Body of pancreas (tissue), 4 donors: ENCODE measurements at regions not wholly inside any gene's neighbourhood (a gene's known extent, or its start where the extent isn't known, plus 50 kb on each side); places are given as distances from the start of the nearest gene placed in this dataset.

Experiments used
- ATAC-seq: fragments of 150-250 bp; one replicate; pipeline ENCODE4 v1.9.1; 2016
- DNase-seq, 4 donors: peaks; one replicate each; pipeline ENCODE4 v3.0.0-alpha.2; 2019
- H3K27ac ChIP-seq, 4 donors: fragments of 200-600 bp; sonication (generic); 1 replicate in 3 of 4; 2 replicates in 1 of 4; pipeline versions ENCODE4 v1.5.1 to v1.6.1; 2016 to 2019; ENCODE audit warnings: mild to moderate bottlenecking in 1 of 4, mixed read lengths in 1 of 4, moderate library complexity in 1 of 4
- H3K27me3 ChIP-seq, 2 donors: fragments of 200-600 bp; sonication (generic); one replicate each; pipeline ENCODE4 v1.6.0; 2016; ENCODE audit warnings: mild to moderate bottlenecking in 1 of 2
- H3K36me3 ChIP-seq, 2 donors: fragments of 200-600 bp; sonication (generic); replicated peaks in 1 of 2; 2 replicates each; pipeline ENCODE4 v1.5.1; 2016; ENCODE audit warnings: low read depth in 2 of 2; ENCODE audit not compliant: insufficient read depth in 1 of 2
- H3K4me1 ChIP-seq: fragments of 200-600 bp; sonication (generic); one replicate; pipeline ENCODE4 v1.6.0; 2016
- H3K4me3 ChIP-seq, 2 donors: fragments of 200-600 bp; sonication (generic); 1 replicate in 1 of 2; 2 replicates in 1 of 2; pipeline ENCODE4 v1.5.1; 2016 to 2019
- H3K9me3 ChIP-seq, 3 donors: fragments of 200-600 bp; sonication (generic); 1 replicate in 2 of 3; 2 replicates in 1 of 3; pipeline ENCODE4 v1.5.1; 2016
- POLR2A ChIP-seq, 3 donors: fragments of 450-650 bp; IDR thresholded peaks; one replicate each; pipeline ENCODE4 v1.6.1; 2016; ENCODE audit warnings: antibody characterized with exemption in 3 of 3, mild to moderate bottlenecking in 2 of 3
- WGBS, 2 donors: methylation state at CpG; one replicate each; pipeline ENCODE4 v1.1.5; 2017; 5-methylcytosine and 5-hydroxymethylcytosine counted together
- intact Hi-C: fragments of 100-400 bp; cut with DNase I; formaldehyde crosslinking; loops from one replicate; pipeline ENCODE4 v1.15.1; 2023
- TF ChIP-seq, protein P1 (sequence below), 7 experiments: fragments of 450-650 bp in 4 of 7; fragments of 200-600 bp in 3 of 7; sonication (generic) in 3 of 7; IDR thresholded peaks; one replicate each; pipeline ENCODE4 v1.5.1; 2016 to 2019; ENCODE audit warnings: antibody characterized with exemption in 7 of 7

DNA sequence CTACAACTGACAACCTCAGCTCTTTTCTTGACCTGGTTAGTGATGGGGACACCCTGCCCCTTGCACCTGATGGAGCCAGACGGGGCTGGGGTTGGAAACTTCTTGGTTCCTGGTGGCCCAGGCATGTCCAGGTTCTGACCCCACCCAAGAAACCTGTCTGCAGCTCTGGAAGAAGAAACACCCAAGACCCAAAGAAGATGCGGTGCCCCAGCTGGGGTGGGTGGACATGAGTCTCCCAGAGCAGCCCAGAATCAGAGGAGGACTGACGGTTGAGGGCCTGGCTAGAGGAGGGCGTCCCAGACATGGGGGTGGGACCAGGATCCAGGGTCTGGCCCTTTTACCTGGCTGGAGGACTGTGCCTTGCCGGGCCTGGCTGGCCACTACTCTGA is 202.4 kb downstream of the GLRX3 start:
- no peaks in the 10 kb centered on the region for H3K4me1 ChIP-seq
- H3K27me3 ChIP-seq = no peaks in the 10 kb centered on the region
- H3K27ac ChIP-seq = no peak overlapping the region
- H3K36me3 ChIP-seq = no peaks in the 10 kb centered on the region
- DNase-seq (no peak), ATAC-seq (no peak)
- no peaks in the 10 kb centered on the region for H3K9me3 ChIP-seq
- no peak overlapping the region for H3K4me3 ChIP-seq
- 91 to 92% methylated on average over 5 of the region's 5 CpGs for WGBS, 2 donors
- intact Hi-C loops = no loop called here
- TF ChIP-seq, protein P1, sequence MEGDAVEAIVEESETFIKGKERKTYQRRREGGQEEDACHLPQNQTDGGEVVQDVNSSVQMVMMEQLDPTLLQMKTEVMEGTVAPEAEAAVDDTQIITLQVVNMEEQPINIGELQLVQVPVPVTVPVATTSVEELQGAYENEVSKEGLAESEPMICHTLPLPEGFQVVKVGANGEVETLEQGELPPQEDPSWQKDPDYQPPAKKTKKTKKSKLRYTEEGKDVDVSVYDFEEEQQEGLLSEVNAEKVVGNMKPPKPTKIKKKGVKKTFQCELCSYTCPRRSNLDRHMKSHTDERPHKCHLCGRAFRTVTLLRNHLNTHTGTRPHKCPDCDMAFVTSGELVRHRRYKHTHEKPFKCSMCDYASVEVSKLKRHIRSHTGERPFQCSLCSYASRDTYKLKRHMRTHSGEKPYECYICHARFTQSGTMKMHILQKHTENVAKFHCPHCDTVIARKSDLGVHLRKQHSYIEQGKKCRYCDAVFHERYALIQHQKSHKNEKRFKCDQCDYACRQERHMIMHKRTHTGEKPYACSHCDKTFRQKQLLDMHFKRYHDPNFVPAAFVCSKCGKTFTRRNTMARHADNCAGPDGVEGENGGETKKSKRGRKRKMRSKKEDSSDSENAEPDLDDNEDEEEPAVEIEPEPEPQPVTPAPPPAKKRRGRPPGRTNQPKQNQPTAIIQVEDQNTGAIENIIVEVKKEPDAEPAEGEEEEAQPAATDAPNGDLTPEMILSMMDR (IDR thresholded peaks at IDR 0.05) = no peak
- no peak for TF ChIP-seq POLR2A (IDR thresholded peaks at IDR 0.05)

DNA sequence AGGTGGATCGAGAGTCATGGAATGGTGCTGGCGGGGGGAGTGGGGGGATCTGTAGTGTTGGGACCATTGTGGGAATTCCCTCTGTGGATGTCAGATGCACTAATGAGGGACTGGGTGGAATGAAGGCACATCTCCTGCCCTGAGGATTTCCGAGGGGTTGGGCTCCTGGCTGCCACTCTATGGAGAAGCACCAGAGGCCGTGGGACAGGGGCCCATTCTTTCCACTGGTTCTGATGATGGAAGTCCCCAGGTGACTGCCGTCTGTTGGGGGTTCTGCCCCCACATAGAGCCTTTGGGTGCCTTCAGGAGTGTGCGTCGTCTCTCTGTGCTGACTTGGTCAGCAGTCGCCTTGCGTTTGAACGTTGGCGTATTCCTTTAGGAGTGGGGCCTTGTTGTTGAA is 202.9 kb downstream of the GLRX3 start:
- DNase-seq (no peak), ATAC-seq (no peak)
- H3K4me3 ChIP-seq = no peak overlapping the region
- no peak for TF ChIP-seq POLR2A (IDR thresholded peaks at IDR 0.05)
- TF ChIP-seq, protein P1 (IDR thresholded peaks at IDR 0.05) = no peak
- 79 to 84% methylated on average over 10 to 11 of the region's 11 CpGs for WGBS, 2 donors
- no peaks in the 10 kb centered on the region for H3K9me3 ChIP-seq
- intact Hi-C loops = no loop called here
- no peak overlapping the region for H3K27ac ChIP-seq
- H3K36me3 ChIP-seq = no peaks in the 10 kb centered on the region
- no peaks in the 10 kb centered on the region for H3K27me3 ChIP-seq
- H3K4me1 ChIP-seq = no peaks in the 10 kb centered on the region

DNA sequence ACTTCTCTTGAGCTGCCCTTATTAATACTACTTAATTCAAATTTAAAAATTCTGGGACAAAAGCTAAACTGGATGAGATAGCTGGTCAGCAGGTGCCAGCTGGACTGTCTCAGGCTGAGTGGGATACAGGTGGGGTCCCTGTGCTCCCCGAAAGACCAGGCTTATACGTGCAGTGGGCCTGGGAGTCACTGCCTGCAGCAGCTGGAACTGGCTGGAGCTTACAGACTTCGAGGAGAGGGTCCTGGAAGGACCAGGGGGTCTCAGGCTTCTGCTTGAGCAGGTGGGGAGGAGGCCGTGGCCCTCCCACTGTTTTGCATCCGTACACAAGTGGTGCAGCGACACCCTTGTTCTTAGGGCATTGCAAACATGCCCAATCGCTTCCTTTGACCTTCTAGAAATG is 203.7 kb downstream of the GLRX3 start:
- DNase-seq = no peak
- no peak overlapping the region for H3K27ac ChIP-seq

DNA sequence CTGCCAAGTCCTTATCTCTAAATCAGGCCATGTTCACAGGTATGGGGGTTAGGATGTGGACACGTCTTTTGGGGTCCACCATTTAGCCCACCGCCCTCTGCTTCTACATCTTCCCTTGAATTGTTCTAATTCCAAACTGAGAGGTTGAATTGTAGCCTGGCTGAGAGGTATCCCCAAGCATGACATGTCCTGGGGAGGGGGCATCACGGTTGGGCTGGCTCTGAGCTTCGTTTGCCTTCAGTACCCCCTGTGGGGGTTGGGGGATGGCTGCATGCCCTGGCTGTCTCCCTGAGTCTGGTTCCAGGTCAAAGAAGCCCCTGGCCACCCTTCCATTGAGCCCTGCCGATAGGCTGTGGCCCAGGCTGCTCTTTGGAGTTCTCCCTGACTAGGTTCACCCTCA is 204.6 kb downstream of the GLRX3 start:
- TF ChIP-seq, protein P1 (IDR thresholded peaks at IDR 0.05) = no peak
- no peak for TF ChIP-seq POLR2A (IDR thresholded peaks at IDR 0.05)
- no peaks in the 10 kb centered on the region for H3K4me1 ChIP-seq
- no peaks in the 10 kb centered on the region for H3K9me3 ChIP-seq
- H3K27me3 ChIP-seq = no peaks in the 10 kb centered on the region
- no peak for ATAC-seq
- no peaks in the 10 kb centered on the region for H3K36me3 ChIP-seq
- intact Hi-C loops = no loop called here
- H3K27ac ChIP-seq = no peak overlapping the region
- no peak for DNase-seq
- 41 to 59% methylated on average over 4 to 5 of the region's 5 CpGs for WGBS, 2 donors
- no peak overlapping the region for H3K4me3 ChIP-seq

More for the DNA sequence above, 203.7 kb downstream of the GLRX3 start:
- Histone ChIP-seq H3K4me1 (no peaks in the 10 kb centered on the region), H3K4me3 (no peak overlapping the region), H3K27me3 (no peaks in the 10 kb centered on the region), H3K36me3 (no peaks in the 10 kb centered on the region), H3K9me3 (no peaks in the 10 kb centered on the region)
- ATAC-seq = no peak
- WGBS, 2 donors = 60 to 69% methylated on average over 5 to 7 of the region's 7 CpGs
- no peak for TF ChIP-seq POLR2A (IDR thresholded peaks at IDR 0.05)
- TF ChIP-seq, protein P1 (IDR thresholded peaks at IDR 0.05) = no peak
- intact Hi-C loops = no loop called here

DNA sequence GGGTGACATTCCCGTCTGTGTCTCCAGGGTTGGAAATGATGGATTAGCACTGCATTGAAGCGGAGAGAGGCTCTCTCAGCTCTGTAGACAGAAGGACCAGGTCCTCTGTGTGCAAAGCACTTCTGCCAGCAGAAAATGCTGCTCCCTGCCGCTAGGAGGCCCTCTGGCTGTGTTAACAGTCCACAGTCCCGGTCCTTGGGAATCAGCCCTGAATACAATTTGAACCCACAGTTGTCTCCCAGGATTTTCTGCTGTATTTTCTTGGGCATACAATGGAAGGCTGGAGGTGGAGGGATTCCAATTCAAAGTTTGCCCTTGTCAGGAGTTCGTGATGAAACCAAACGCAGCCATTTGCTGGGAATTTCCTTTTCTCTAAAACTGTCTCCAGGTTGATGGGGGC is 205.2 kb downstream of the GLRX3 start:
- peak; percentile 40 for ATAC-seq
- peak; percentile 47 to 65 (median 58) for DNase-seq
- intact Hi-C loops = no loop called here
- H3K9me3 ChIP-seq = no peaks in the 10 kb centered on the region
- H3K4me1 ChIP-seq = no peaks in the 10 kb centered on the region
- no peak overlapping the region for H3K4me3 ChIP-seq
- TF ChIP-seq, protein P1 (IDR thresholded peaks at IDR 0.05) = peak; percentile 10 to 67 (median 62)
- no peak for TF ChIP-seq POLR2A (IDR thresholded peaks at IDR 0.05)
- H3K27me3 ChIP-seq = no peaks in the 10 kb centered on the region
- WGBS, 2 donors = 11 to 13% methylated on average over 6 of the region's 6 CpGs
- no peak overlapping the region for H3K27ac ChIP-seq
- H3K36me3 ChIP-seq = no peaks in the 10 kb centered on the region
